WERI-Rb-1 (cell line): ENCODE measurements at regions not wholly inside any gene's neighbourhood (a gene's known extent, or its start where the extent isn't known, plus 50 kb on each side); places are given as distances from the start of the nearest gene placed in this dataset.

Source experiments
- DNase-seq: peaks from one replicate; pipeline ENCODE4 v3.0.0-alpha.2; 2020
- H3K27ac ChIP-seq: fragments of 250-450 bp; sonication (Bioruptor Pico); 2 replicates; pipeline ENCODE4 v1.5.1; 2020; ENCODE audit warnings: mild to moderate bottlenecking, moderate library complexity
- H3K27me3 ChIP-seq: fragments of 250-450 bp; sonication (Bioruptor Pico); 2 replicates; pipeline ENCODE4 v1.5.1; 2021; ENCODE audit warnings: mild to moderate bottlenecking, low read depth, moderate library complexity; ENCODE audit not compliant: insufficient read depth, severe bottlenecking
- H3K36me3 ChIP-seq: fragments of 250-450 bp; sonication (Bioruptor Pico); 2 replicates; pipeline ENCODE4 v1.5.1; 2020; ENCODE audit warnings: mild to moderate bottlenecking, moderate library complexity
- H3K4me3 ChIP-seq: 2 replicates; pipeline ENCODE4 v1.5.1; 2011; ENCODE audit warnings: low read depth, mild to moderate bottlenecking, control low read depth, low read length
- H3K9me3 ChIP-seq: fragments of 250-450 bp; sonication (Bioruptor Pico); 2 replicates; pipeline ENCODE4 v1.5.1; 2021; ENCODE audit warnings: mild to moderate bottlenecking, moderate library complexity; ENCODE audit not compliant: severe bottlenecking
- CTCF ChIP-seq: IDR thresholded peaks from 2 replicates; pipeline ENCODE4 v1.5.1; 2011; ENCODE audit warnings: low read depth, mild to moderate bottlenecking, control low read depth, inconsistent platforms, low read length

GRCh38 chr10:130691776-130692175 lies 555.6 kb downstream of the GLRX3 start:
- no peak overlapping the region for H3K4me3 ChIP-seq
- no peaks in the 10 kb centered on the region for H3K9me3 ChIP-seq
- no peak for TF ChIP-seq CTCF
- no peak overlapping the region for H3K27ac ChIP-seq
- no peak for DNase-seq
- H3K36me3 ChIP-seq: no peaks in the 10 kb centered on the region
- H3K27me3 ChIP-seq: no peaks in the 10 kb centered on the region

DNA sequence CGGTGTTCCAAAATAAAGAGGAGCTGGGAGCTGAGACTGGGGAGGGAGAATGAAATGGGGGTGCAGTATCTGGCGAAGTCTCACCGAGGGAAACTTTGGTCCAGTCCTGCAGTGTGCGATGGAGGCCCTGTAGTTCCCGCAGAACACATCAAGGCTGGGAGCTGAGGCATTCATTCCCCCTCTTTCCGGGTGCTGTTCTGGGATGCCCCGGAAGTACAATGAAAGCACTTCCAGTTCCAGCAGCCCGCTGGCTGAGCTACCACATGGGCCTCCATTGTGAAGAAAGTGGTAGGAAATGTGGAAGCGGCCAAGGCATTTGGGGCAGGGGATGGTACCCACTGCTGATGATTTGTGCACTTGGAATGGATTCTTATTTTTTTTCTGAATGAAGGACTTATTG lies 560.7 kb downstream of the GLRX3 start:
- H3K4me3 ChIP-seq: no peak overlapping the region
- TF ChIP-seq CTCF: no peak
- H3K27me3 ChIP-seq: no peaks in the 10 kb centered on the region
- no peaks in the 10 kb centered on the region for H3K36me3 ChIP-seq
- no peak for DNase-seq
- H3K9me3 ChIP-seq: peaks cover 2% of the 10 kb centered on the region
- no peak overlapping the region for H3K27ac ChIP-seq

DNA sequence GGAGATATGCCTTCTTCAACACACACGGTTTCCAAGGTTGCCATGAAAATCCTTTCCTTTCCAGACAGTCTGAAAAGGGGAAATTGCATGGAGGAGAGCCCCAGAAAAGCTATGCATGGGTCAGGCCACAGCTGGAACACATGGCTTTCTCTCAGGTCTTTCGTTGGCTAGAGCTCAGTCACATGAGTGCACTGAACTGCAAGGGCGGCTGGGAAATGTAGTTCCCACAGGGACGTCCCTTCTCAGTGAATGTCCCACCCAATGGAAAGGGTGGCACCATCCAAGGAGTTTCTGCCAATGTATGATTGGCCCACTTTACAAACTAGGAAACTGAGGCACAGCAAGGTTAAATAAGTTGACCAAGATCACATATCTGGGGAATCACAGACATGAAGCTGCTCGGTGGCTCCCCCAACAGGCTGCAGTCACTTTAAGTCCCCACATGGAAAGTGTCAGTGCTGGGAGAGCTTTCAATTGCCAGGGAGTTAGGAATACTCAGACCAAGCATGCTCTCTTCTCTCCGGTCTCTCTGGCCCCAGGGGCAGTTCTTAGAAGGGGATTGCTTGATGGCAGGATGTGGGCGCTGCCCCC lies 571.3 kb downstream of the GLRX3 start:
- TF ChIP-seq CTCF: 0 out of 2 replicates have a peak, but pooled peaks have one; percentile 23
- Histone ChIP-seq H3K27me3 (no peaks in the 10 kb centered on the region), H3K36me3 (no peaks in the 10 kb centered on the region), H3K27ac (no peak overlapping the region), H3K9me3 (no peaks in the 10 kb centered on the region), H3K4me3 (no peak overlapping the region)
- DNase-seq: no peak

DNA sequence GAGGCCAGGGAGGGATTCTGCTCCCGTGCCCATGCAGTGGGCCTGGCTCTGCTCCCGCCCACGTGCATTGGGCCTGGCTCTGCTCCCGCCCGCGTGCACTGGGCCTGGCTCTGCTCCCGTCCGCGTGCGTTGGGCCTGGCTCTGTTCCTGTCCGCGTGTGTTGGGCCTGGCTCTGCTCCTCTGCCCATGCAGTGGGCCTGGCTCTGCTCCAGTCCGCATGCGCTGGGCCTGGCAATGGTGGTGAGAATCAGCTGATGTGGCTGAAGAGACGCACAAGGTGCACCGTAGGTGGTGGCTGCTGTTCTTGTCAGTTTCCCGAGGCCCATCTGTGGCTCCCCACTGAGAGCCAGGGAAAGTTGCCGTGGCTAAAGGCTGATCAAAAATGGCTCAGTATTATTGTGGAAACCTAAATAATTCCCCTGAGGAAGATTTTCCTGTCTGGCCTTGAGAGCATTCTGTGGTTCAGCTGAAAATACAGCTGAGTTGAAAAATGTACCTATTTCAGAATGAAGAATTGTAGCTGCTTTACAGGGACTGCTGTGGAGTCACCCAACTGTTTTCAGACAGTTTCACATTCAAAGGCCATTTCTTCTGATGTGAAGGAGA lies 572.4 kb downstream of the GLRX3 start:
- no peak for DNase-seq
- H3K27me3 ChIP-seq: no peaks in the 10 kb centered on the region
- H3K9me3 ChIP-seq: no peaks in the 10 kb centered on the region
- no peak for TF ChIP-seq CTCF
- no peak overlapping the region for H3K4me3 ChIP-seq
- no peaks in the 10 kb centered on the region for H3K36me3 ChIP-seq
- no peak overlapping the region for H3K27ac ChIP-seq

- no peak overlapping the region for H3K4me3 ChIP-seq
- H3K36me3 ChIP-seq: no peaks in the 10 kb centered on the region
- H3K27ac ChIP-seq: no peak overlapping the region
- H3K27me3 ChIP-seq: no peaks in the 10 kb centered on the region
- no peaks in the 10 kb centered on the region for H3K9me3 ChIP-seq
- no peak for DNase-seq
- TF ChIP-seq CTCF: no peak
Measured at GRCh38 chr10:130709415-130709814, 573.2 kb downstream of the GLRX3 start.

DNA sequence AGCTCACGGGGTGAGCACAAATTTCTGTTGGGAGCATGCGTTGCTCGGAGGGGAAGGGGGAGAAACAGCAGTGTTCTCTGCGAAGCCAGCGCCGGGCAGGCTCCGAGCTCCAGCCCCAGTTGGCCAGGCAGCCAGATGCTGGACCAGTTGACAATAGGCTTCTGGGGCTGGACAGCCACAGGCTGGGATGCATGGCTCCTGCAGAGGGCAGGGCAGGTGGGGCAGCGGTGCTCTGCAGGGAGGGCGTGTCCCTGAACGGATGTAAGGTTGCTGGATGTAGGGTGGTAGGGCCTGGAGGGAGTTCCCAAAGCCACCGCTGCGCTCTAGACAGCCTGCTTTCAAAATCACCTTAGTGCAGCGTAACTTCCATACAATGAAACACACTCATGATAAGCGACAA lies 574.9 kb downstream of the GLRX3 start:
- no peaks in the 10 kb centered on the region for H3K27me3 ChIP-seq
- TF ChIP-seq CTCF: no peak
- no peak overlapping the region for H3K4me3 ChIP-seq
- H3K36me3 ChIP-seq: no peaks in the 10 kb centered on the region
- no peaks in the 10 kb centered on the region for H3K9me3 ChIP-seq
- no peak overlapping the region for H3K27ac ChIP-seq
- no peak for DNase-seq
